Right forelimb (tissue), 1 donor: ENCODE measurements at regions not wholly inside any gene's neighbourhood (a gene's known extent, or its start where the extent isn't known, plus 50 kb on each side); places are given as distances from the start of the nearest gene placed in this dataset.

Experiments
- DNase-seq: peaks from one replicate; pipeline ENCODE4 v3.0.0-alpha.2; 2018

DNA sequence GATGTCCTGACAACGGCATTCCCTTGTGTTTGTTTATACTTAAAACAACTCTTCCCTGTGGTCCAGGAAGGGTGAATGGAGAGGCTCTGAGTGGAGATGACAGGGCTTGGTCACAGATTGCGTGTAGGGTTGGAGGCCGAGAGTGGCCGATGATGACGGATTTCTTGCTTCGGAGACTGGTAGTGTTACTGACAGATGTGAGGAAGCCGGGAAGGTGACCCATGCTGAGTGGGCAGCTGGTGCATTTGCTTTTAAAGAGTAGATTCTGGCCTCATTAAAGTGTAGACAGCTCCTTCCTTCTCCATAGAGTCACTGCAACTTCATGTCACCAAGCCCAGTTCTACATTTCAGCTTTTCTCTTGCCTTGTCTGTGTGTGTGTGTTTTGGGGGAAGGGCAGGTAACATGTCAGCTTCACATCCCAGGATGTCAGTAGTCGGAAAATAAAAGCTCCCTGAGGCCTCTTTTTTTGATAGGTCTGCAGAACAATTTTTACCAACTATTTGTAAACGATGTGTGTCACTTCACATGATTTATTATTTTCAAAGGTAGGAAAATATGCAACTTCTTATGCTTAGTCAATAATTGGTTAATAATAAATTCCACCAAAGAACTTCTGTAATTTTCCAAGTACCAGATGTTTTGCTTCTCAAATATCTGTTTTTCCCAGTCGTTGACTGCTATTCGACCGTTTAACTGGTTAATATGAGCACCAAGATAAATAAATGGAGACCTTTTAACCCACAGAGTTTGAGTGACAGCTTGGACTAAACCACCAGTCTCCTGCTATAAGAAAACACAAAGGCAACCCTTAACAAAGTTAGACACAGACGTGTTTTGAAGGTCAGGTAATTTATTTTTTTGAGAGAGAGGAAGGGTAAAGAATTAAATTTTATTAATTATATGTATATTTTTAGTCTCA lies 436.9 kb downstream of the SLC4A3 start:
- DNase-seq = no peak

DNA sequence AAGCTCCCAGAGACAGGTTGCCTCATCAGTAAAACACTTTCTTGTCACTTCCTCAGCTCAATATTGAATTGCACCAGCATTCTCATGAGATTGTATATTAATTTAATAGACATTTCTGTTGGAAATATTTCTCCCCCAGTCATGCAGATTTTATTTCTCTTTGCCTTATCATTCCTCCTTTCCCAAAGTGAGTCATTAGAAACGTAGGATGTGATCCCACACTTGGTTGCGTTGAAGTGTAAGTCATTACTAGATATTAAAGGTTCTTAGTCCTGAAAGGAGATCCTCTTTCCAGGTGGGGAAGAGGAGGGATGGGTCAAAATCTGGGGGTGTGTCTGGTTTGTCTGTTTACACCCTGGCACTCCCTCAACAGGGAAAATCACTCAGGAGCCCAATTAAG lies 438.2 kb downstream of the SLC4A3 start:
- no peak for DNase-seq

DNA sequence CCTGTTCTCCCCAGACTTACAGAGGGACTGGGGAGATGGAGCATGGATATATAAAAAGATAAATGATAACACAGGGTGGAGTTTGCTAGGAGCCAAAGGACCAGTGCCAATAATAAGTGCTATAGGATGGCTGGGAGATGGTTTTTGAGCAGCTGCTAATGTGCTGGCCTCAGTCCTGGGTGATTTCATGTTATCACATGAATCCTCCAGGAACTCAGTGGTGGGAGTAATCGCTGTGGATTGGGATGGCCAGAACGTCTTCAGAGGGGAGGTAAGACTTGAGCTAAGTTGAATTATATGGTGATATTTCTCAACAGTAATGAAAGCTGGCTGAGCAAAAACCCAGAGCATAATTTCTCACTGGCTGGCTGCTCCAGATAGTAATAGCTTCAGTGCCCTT lies 441.4 kb downstream of the SLC4A3 start:
- DNase-seq = no peak

DNA sequence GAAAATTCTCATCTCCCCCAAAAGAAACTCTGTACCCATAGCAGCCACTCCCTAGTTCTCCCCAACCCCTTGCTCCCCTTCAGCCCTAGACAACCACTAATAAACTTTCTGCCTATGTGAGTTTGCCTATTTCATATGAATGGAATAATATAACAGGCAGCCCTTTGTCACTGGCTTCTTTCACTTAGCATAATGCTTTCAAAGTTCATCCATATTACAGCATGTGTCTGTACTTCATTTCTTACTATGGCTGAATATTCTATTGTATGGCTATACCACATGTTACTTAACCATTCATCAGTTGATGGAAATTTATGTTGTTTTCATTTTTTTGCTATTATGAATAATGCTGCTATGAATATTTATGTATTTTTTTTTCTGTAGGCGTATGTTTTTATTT lies 442.9 kb downstream of the SLC4A3 start:
- no peak for DNase-seq

DNA sequence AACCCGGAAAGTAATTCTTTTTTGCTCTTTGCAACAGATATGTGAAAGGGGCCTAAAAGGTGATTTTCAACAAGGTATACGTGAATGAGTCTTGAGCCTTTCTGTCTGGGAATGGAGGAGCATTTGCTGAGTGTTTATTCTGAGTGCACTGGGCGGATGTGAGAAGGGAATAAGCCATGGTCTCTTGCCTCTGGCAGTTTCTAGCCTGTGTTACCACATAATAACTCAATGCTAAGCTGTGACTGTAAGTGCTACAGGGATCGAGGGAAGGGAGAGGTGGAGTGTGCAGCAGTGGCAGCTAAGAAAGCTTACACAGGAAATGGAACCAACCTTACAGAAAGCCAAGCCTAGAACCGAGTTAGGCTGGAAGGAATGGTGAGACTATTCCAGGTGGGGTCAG lies 444.3 kb downstream of the SLC4A3 start:
- no peak for DNase-seq

DNA sequence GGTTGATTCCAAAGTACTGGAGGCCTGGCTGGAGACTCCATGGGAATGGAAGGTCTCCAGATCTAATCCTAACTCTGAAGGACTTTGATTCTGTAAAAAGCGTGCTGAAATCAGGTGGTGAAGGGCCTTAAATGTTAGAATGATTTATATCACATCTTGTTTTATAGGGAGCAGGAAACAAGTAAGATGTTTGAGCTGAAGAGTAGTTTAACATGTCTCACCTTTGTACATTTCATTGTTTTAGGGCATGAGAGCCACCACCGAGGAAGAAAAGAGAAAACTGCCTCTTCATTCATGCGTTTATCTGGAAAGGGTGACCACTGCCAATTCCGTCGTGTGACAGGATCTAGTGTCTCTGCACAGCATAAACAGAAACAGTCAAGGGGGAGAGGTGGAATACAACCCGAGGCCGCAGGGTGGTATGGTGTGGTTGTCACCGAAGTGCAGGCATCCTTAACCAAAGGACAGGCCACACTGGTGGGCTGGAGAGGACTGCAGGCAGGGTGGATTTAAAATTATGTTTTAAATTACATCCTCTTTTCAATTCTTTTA lies 445.3 kb downstream of the SLC4A3 start:
- DNase-seq = no peak

DNA sequence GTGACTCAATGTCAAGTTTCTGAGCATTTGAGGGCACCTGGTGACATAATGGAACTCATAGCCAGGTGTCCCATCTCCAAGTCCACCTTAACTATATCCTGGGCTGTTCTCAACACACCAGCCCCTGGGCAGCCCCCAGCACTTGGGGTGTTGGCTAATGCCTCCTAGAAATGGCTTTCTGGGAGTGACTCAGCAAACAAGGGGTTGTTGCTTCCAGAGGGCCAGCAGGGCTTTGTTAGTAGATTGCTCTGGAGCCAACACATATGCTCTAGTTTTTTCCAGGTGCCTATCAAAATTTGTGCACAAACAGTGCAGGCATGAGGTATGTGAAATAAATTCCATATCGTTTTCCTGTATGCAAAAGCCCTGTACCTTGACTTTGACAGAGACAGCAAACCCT lies 448.4 kb downstream of the SLC4A3 start:
- DNase-seq = no peak

DNA sequence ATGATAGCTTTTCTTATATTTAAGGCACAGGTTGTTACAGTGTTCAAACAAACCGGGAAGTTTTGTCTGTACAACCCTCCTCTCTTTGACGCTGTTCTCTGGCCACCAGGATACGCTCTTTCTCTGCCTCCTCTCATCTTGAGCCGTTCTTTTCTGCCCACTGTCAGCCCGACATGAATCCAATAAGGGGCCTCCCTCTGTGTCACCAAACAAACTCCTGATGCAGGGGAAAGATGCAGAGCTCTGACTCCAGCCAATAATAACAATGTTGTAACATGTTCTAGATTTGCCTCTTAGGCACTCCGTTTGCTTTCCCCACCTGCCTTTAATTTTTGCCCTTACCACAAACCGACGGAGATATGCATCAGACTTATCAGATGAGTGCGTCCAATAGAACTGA lies 449.3 kb downstream of the SLC4A3 start:
- no peak for DNase-seq

DNA sequence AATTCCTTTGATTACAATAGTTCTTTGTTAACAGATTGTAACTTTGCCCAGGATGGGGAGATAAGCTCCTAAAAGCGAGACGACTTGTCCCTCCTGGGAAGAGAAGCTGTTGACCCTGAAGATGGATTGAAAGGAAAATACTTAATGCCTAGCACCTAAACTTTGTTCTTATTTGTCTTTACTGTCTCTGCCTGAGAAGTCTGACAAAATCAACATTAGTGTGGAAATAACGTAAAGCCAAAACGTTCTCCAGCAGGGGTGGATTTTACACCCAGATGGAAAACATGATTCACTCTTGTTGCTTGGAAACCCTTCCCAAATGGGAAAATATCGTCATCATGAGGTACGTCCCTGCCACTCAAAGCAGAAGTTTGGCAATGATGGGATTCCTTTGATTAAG lies 450.1 kb downstream of the SLC4A3 start:
- no peak for DNase-seq

DNA sequence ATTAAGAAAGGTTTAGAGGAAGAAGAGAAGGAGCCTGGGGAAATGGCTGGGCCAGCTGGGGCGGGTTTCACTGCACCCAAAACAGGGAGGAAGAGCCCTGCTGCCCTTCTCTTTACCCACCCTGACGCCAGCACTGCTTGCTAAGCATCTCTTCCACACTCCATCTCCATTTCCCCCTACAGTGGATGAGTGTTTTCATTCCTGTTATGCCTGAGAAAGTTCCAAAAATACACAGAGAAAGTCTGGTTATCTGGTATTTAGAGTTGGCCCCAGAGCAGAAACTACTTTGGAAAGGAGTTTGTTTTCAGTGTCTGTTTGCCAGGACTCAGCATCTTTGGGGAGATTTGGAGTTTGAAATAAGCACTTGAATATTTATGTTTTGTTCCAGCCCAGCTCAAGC lies 451.0 kb downstream of the SLC4A3 start:
- no peak for DNase-seq

DNA sequence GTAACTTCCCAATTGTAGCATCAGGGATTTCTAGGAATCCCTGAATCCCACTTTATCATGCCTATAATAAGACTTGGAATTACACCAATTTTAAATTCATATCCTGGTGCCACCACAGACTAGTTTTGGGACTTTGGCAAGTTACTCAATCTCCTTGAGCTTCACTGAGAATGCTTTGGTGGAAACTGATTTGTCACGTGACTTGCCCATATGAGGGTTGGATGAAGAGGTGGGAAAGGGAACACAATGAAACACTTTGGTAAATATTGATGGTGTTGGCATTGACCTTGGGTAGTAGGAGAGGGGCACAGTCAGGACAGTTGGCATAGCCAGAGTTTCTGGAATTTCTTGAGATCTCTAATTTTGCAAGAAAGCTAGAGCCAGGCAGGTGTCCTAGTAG lies 452.2 kb downstream of the SLC4A3 start:
- no peak for DNase-seq

DNA sequence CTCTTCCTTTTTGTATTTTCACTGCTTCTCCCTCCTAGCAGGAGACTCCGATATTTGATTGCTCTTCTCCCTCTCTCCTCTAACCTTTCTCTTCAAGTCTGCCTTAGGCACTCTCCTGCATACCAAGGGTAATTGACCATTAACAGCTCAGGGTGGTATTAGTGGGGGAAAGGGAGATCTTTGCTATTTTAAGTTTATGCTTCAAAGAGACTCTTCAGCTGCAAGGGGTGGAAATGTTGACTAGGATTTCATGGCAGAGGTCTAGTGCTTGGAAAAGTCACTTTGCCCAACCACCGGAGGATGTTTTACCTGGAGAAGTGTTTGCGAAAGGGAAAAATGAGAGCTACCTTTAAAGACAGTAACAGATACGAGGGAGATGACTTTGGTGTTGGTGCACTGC lies 453.7 kb downstream of the SLC4A3 start:
- no peak for DNase-seq

DNA sequence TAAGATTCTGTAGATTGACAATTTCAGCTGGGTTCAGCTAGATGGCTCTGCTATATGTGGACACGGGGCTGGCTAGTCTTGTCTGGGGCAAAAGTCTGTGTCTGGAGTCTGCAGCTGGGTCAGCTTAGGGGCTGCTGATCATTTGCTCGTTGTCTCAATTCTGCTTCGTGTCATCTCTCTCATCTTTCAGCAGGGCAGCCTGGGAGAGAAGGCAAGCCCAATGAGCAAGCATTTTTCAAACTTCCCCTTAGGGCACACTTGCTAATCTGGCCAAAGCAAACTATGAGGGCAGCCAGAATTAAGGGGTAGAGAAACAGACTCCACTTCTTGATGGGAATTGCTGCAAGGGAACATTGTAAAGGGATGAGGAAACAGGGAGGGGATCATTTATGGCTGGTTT lies 462.6 kb downstream of the SLC4A3 start:
- no peak for DNase-seq

DNA sequence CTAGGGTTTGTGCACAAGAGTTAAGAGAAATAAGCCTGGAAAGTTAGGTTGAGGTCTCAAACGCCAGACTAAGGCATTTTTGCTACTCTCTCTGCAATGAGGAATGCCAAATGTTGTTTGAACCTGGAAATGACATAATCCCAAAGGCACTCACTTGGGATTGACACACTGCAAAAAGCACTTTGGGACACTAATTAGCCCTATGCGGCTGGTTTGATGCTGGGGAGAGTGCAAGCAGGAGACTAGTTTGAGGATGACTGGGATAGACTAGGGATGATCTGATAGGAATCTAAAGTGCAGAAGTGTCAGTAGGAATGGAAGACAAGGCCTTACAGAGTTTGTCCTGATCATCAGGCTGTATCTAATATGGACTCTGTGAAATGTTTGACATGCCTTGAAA lies 469.0 kb downstream of the SLC4A3 start:
- DNase-seq = no peak

DNA sequence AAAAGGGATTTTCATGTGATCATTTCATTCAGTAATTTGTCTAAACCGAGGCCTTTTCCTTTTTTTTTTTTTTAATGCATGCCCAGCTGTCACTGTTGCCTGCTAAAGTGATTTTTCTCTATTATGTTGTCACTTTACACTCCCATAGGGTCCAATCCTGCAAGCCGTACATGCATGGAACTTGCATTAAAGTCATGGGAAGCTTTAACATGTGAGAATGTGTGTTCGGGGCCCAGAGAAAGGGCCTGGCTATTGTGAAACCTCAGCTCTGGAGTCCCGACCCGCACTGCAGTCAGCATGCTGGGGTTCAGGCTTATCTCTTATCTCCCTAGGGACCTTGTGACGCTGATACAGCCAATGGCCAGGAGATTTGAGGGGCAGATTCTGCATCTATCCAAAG lies 474.6 kb downstream of the SLC4A3 start:
- DNase-seq = no peak

DNA sequence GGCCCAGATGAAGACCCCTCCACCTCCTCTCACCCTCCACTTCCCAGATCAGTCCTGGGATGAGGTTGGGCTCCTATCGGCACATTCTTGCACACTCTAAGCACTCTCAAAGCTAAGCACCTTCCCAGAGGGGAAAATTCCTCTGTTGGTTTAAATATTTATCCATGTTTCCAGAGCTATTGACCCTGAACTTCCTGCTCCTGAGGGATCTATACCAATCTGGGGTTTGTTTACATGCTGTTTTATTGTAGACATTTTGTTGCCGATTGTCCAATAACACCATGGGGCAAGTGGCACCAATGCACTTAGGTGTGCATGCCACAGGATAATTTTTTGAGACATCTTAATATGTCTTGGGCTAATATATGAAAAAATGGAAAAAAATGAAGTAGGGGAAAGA lies 476.2 kb downstream of the SLC4A3 start:
- no peak for DNase-seq

DNA sequence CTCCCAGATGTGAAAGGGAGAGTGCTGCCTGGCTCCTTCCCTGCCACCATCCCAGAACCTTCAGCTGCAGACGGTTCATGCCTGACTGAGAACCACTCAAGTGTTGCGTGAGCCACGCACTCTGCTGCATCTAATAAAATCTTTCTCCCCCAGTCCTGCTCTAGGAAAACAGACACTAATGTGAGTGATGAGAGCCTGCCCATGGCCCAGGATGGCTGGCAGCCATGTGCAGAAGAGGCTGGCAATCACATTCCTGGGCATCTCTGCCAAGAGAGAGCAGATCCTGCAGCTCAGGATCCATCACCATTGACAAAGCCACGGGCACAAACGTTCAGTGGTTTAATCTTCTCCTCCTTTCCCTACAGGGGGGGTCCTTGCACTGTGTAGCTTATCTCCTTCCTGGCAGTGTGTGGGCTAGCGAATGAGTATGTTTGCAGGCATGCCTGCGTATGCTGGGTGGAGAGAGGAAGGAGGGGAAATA lies 477.5 kb downstream of the SLC4A3 start:
- peak; percentile 50 for DNase-seq

DNA sequence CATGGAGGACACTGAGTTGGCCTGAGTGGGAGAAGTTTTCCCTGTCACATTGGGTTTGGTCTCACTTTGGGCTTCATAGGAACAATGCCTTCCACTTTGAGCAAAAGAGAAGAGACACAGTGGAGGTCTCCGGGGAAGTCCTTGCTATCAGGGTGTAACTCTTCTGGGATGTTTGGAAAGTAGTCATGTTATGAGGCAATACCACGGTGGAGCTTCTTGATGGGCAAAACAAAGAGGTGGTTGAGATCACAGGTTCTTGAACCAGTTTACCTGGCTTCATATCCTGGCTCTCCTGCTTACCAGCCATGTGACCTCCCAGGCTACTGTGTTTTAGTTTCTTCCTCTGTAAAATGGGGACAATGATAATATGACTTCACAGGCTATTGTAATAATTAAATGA lies 478.6 kb downstream of the SLC4A3 start:
- DNase-seq = no peak

DNA sequence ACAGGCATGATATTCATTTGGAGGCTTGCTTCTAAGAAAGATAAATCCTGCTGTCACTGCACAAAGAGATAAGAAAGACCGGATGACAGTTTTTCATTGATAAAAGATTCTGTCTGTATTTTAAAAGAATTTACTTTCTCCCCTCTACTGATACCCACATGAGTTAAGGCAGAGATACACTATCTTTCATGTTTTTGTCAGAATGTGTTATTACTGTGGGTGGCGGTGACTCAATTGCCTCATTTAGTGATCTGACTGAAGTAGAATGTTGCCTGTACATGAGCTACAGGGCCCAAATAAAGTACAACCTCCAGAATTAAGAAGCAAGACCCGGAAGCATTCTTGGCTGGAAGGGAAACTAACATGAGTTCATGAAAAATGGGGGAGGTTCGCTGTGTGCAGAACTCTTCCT lies 480.0 kb downstream of the SLC4A3 start:
- no peak for DNase-seq

DNA sequence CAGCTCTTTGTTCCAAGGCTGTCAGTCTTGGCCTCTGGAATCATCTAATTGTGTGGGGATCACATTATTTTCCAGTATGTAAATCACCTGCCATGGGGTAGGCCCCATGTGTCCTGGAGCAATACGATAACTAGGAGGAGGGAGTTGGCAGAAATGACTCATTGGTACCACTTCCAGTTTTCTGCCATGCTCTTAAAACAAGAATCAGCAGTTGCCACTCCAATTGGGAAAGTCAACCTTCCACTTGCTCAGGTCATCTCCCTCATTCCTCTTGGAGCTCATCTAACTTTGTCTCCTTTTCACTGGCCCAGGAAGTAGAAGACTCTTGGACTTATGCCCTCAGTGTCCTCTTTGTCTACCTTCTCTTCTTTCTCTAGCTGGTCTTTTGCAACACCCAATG lies 487.0 kb downstream of the SLC4A3 start:
- DNase-seq = no peak

DNA sequence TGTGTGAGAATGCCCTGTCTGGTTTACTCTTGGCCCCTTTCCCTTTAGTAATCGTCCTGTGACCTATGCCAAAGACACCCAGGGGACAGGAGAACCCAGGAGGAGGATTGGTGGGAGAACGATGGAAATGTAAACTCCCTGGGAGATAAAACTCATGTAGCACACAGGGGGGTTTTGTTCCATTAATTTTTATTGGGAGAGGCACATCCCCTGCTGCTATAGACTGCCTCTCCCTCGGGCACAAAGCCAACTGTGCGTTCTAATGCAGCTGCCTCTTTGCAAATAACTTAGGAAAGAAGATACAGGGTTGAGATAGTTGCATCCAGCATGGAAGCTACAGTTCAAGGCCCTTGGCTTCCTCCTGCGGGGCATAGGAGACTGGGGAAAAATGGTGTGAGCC lies 489.6 kb downstream of the SLC4A3 start:
- no peak for DNase-seq

DNA sequence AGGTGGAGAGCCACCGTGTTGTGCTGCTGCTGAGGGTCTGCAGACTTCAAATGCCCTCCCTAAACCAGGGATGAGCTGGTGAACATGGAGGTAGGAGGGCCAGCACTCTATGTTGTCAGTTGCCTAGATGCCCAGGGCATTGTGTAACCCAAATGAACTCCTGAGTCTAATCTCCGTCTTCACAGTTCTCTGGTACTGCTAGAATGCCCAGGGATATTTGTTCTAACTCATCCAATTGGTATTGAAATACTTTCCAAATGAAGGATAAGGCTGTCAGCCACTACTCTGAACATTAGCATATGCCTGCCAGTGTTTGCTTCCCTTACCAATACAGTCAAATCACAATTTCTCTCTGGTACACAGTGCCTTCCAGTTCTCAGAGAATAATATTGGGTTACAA lies 492.6 kb downstream of the SLC4A3 start:
- DNase-seq = no peak

DNA sequence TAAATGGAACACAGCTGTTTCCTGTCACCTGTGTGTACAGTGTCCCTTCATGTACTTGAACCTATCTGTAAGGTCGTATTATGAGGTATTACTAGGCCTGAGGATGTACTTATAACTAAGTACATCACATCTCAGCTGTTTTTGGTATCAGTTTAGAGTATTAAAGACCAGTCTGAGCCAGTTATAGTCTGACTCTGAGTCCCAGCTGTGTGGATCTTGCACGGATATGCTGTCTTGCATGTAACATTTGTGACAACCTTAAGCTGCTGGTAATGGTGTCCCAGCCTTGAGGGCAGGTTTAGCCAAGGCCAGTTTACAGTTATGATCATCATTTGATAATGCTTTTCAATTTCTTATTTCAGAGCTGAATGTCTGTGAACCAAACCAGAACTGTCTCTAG lies 496.3 kb downstream of the SLC4A3 start:
- no peak for DNase-seq

DNA sequence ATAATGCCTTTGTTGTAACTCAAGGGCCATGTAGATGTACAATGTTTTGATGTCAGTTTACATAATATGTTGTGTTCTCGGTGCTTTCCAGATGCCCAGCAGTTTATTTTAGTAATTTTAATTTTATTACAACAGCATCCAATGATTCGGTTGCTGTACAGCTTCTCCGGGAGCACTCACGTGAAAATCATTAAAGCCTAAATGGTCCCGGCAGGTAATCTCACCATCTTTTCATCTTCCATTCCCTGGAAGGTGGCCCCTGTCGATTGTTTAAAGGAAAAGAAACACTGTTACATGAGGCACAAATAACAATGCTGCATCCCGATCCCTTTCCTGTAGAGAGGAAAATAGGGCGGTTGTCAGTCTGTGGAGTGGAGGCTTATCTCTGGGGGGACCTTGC lies 498.1 kb downstream of the SLC4A3 start:
- no peak for DNase-seq

DNA sequence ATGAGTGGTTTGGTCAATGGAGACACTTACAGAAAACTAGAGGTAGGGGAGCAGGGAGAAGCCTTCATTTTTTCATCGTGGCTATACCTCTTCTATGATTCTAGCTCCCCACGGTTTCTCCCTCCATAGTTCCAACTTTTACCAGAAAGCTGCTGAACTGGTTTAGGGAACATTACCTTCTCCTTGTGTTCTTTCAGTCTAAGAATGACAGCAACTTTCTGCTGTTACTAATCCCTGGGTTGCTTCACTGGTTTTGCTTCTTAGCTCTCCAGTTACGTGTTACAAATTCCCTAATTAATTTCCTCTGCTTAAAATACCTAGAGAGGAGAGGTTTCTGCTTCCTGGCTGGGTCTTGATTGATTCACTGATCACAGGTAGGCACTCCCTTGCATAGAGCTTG lies 499.9 kb downstream of the SLC4A3 start:
- no peak for DNase-seq
